ENCODE measurements at regions not wholly inside any gene's neighbourhood (a gene's known extent, or its start where the extent isn't known, plus 50 kb on each side); places are given as distances from the start of the nearest gene placed in this dataset.

GRCh38 chr17:13405080-13405479 is 196.6 kb downstream of the HS3ST3A1 start:
- no peak for DNase-seq (ENCODE audit: low spot score)

- no peak for DNase-seq (ENCODE audit: low spot score)
Observed at GRCh38 chr17:13403982-13404946, 197.5 kb downstream of the HS3ST3A1 start.

- DNase-seq (ENCODE audit: low spot score), result no peak
Observed at GRCh38 chr17:13400491-13400890, 201.2 kb downstream of the HS3ST3A1 start.

- DNase-seq (ENCODE audit: low spot score), result no peak
Observed at GRCh38 chr17:13398853-13399252, 202.9 kb downstream of the HS3ST3A1 start.

GRCh38 chr17:13398091-13398490 is 203.6 kb downstream of the HS3ST3A1 start:
- DNase-seq (ENCODE audit: low spot score), result no peak

GRCh38 chr17:13395862-13396261 is 205.9 kb downstream of the HS3ST3A1 start:
- no peak for DNase-seq (ENCODE audit: low spot score)

GRCh38 chr17:13395346-13395745 is 206.4 kb downstream of the HS3ST3A1 start:
- DNase-seq (ENCODE audit: low spot score), result no peak

- no peak for DNase-seq (ENCODE audit: low spot score)
Observed at GRCh38 chr17:13393841-13394710, 207.7 kb downstream of the HS3ST3A1 start.

GRCh38 chr17:13387952-13388351 is 213.8 kb downstream of the HS3ST3A1 start:
- DNase-seq (ENCODE audit: low spot score), result no peak

- no peak for DNase-seq (ENCODE audit: low spot score)
Observed at GRCh38 chr17:13387236-13387635, 214.5 kb downstream of the HS3ST3A1 start.

GRCh38 chr17:13385481-13385911 is 216.2 kb downstream of the HS3ST3A1 start:
- no peak for DNase-seq (ENCODE audit: low spot score)

GRCh38 chr17:13384626-13385025 is 217.1 kb downstream of the HS3ST3A1 start:
- no peak for DNase-seq (ENCODE audit: low spot score)

GRCh38 chr17:13378361-13378760 is 223.4 kb downstream of the HS3ST3A1 start:
- no peak for DNase-seq (ENCODE audit: low spot score)

- DNase-seq (ENCODE audit: low spot score), result no peak
Observed at GRCh38 chr17:13374203-13375143, 227.3 kb downstream of the HS3ST3A1 start.

GRCh38 chr17:13372432-13372831 is 229.3 kb downstream of the HS3ST3A1 start:
- no peak for DNase-seq (ENCODE audit: low spot score)

- DNase-seq (ENCODE audit: low spot score), result no peak
Observed at GRCh38 chr17:13367154-13367553, 234.6 kb downstream of the HS3ST3A1 start.

- DNase-seq (ENCODE audit: low spot score), result no peak
Observed at GRCh38 chr17:13365331-13365730, 236.4 kb downstream of the HS3ST3A1 start.

- no peak for DNase-seq (ENCODE audit: low spot score)
Observed at GRCh38 chr17:13363771-13364170, 238.0 kb downstream of the HS3ST3A1 start.

GRCh38 chr17:13362341-13363122 is 239.2 kb downstream of the HS3ST3A1 start:
- peak; percentile 60 for DNase-seq (ENCODE audit: low spot score)

- no peak for DNase-seq (ENCODE audit: low spot score)
Observed at GRCh38 chr17:13359774-13360173, 242.0 kb downstream of the HS3ST3A1 start.

- no peak for DNase-seq (ENCODE audit: low spot score)
Observed at GRCh38 chr17:13355054-13355453, 246.7 kb downstream of the HS3ST3A1 start.

Measured in hepatic stellate cell (primary cell).